Ovary (tissue), 7 donors: ENCODE measurements at regions not wholly inside any gene's neighbourhood (a gene's known extent, or its start where the extent isn't known, plus 50 kb on each side); places are given as distances from the start of the nearest gene placed in this dataset.
A peak's percentile ranks its signal among the peaks of the same experiment; 100 is the strongest.

Experiments used
- DNase-seq, 5 donors: peaks; one replicate each; pipeline ENCODE4 v3.0.0-alpha.2; 2019 to 2020
- H3K27ac ChIP-seq, 2 donors: fragments of 200-600 bp; one replicate each; pipeline versions ENCODE4 v1.5.1 to v1.8.0; 2019 to 2022
- H3K27me3 ChIP-seq: fragments of 200-600 bp; one replicate; pipeline ENCODE4 v1.8.0; 2022
- H3K36me3 ChIP-seq: fragments of 200-600 bp; sonication (generic); one replicate; pipeline ENCODE4 v1.5.1; 2019
- H3K4me1 ChIP-seq: one replicate; pipeline ENCODE4 v1.8.1; 2013; ENCODE audit warnings: mild to moderate bottlenecking, moderate library complexity; ENCODE audit not compliant: insufficient read depth
- H3K4me3 ChIP-seq: fragments of 200-600 bp; sonication (generic); one replicate; pipeline ENCODE4 v1.5.1; 2017
- H3K9me3 ChIP-seq, 2 donors: fragments of 200-600 bp in 1 of 2; sonication (generic) in 1 of 2; one replicate each; pipeline versions ENCODE4 v1.5.1 to v1.8.1; 2013 to 2019; ENCODE audit warnings: mild to moderate bottlenecking in 1 of 2, moderate library complexity in 1 of 2
- EP300 ChIP-seq: sonication (generic); formaldehyde crosslinking; IDR thresholded peaks from one replicate; pipeline ENCODE4 v1.6.1; 2017; ENCODE audit warnings: antibody characterized with exemption
- POLR2A ChIP-seq: fragments of 450-650 bp; IDR thresholded peaks from one replicate; pipeline ENCODE4 v1.6.1; 2017; ENCODE audit warnings: antibody characterized with exemption, mild to moderate bottlenecking, moderate library complexity
- WGBS, 3 donors: extraction: QIAGEN DNeasy Blood & Tissue Kit in 1 of 3; methylation state at CpG; one replicate each; pipeline versions ENCODE4 v1.1.5 to v1.1.7; 2013 to 2017; 5-methylcytosine and 5-hydroxymethylcytosine counted together
- intact Hi-C, 4 donors: fragments of 100-400 bp; cut with DNase I; formaldehyde crosslinking; loops; one replicate each; pipeline versions ENCODE4 v1.11.0 to v1.15.1; 2022 to 2023
- TF ChIP-seq, protein P1 (sequence below), 3 donors: fragments of 450-650 bp in 2 of 3; fragments of 200-600 bp in 1 of 3; IDR thresholded peaks; one replicate each; pipeline versions ENCODE4 v1.5.1 to v1.8.0; 2016 to 2022; ENCODE audit warnings: antibody characterized with exemption in 3 of 3, mild to moderate bottlenecking in 1 of 3
- donor health status: DM: no; HTN: no; CAD: no; lungs with moderate emphysema.
- donor health status: DM: no; HTN: no; CAD: no.
- donor health status: Bipolar disorder and iron deficiency.
- donor health status: DM: no; HTN: no; CAD: no.
- donor health status: DM: yes; HTN: yes; CAD: no.

DNA sequence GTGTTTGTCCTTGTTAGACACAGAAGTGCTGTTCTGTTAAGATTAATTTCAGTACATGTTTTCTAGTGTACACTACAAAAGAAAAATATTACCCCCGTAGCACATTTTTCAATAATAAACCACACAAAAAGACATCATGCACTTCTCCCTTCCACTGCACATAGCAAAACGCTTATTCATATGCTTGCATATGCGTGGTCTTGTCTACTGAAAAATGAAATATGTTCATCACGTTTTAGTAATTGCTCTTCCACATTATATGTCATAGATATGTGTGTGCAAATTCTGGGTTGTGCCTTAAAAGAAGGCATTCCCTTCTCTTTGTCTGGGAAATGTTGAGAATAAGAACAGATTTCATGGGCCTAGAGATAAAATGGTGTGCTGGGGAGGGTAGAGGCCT, 353.9 kb downstream of the NSUN3 start:
- TF ChIP-seq EP300 (no peak), POLR2A (no peak)
- TF ChIP-seq, protein P1, sequence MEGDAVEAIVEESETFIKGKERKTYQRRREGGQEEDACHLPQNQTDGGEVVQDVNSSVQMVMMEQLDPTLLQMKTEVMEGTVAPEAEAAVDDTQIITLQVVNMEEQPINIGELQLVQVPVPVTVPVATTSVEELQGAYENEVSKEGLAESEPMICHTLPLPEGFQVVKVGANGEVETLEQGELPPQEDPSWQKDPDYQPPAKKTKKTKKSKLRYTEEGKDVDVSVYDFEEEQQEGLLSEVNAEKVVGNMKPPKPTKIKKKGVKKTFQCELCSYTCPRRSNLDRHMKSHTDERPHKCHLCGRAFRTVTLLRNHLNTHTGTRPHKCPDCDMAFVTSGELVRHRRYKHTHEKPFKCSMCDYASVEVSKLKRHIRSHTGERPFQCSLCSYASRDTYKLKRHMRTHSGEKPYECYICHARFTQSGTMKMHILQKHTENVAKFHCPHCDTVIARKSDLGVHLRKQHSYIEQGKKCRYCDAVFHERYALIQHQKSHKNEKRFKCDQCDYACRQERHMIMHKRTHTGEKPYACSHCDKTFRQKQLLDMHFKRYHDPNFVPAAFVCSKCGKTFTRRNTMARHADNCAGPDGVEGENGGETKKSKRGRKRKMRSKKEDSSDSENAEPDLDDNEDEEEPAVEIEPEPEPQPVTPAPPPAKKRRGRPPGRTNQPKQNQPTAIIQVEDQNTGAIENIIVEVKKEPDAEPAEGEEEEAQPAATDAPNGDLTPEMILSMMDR (IDR thresholded peaks at IDR 0.05) = no peak
- intact Hi-C loops = no loop called here
- Histone ChIP-seq H3K27me3 (no peaks in the 10 kb centered on the region), H3K27ac (no peak overlapping the region), H3K4me1 (no peaks in the 10 kb centered on the region), H3K9me3 (no peaks in the 10 kb centered on the region), H3K36me3 (no peaks in the 10 kb centered on the region), H3K4me3 (no peak overlapping the region)
- WGBS, 3 donors = 64 to 81% (median 76%) methylated on average over 4 of the region's 4 CpGs
- DNase-seq = no peak

DNA sequence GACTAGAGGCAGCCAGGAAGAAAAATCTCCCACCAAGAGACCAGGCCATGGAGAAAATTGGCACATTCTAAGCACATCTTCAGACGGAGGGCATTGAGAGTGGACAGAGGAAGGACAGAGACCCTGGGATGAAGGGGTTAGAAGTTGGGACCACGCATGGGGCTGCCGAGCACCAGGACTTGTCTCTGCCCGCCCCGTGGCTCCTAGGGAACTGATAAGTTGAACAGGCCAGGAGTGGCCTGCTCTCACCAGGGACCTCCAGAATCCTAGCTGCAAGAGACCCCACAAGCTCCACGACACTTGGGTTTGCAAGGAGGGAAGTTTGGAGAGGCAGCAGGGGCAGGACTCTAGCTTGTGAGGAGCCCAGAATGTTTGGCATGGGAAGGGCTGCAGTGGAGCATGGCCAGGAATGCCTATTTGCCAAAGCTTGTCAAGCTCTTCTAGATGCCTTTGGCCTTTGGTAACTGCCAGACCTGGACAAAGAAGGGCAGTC, 355.1 kb downstream of the NSUN3 start:
- Histone ChIP-seq H3K27ac (no peak overlapping the region), H3K9me3 (no peaks in the 10 kb centered on the region), H3K4me3 (no peak overlapping the region), H3K4me1 (no peaks in the 10 kb centered on the region), H3K36me3 (no peaks in the 10 kb centered on the region), H3K27me3 (no peaks in the 10 kb centered on the region)
- DNase-seq = peak in 1 of 5 donors; percentile 10
- intact Hi-C loops = no loop called here
- WGBS, 3 donors = 90% methylated on average over 6 of the region's 6 CpGs
- TF ChIP-seq, protein P1 (IDR thresholded peaks at IDR 0.05) = no peak
- TF ChIP-seq EP300 = no peak
- no peak for TF ChIP-seq POLR2A

DNA sequence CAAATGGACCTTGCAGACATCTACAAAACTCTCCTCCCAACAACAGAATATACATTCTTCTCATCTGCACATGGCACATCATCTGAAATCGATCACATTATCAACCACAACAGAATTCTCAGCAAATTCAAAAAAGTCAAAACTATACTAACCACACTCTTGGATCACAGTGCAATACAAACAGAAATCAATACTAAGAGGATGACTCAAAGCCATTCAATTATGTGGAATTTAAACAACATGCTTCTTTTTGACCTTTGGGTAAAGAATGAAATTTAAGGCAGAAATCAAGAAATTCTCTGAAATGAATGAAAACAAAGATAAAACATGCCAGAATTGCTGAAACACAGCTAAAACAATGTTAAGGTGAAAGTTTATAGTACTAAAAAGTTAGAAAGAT, 358.1 kb downstream of the NSUN3 start:
- 74 to 95% (median 87%) methylated on average over 1 of the region's 1 CpG for WGBS, 3 donors
- no peaks in the 10 kb centered on the region for H3K9me3 ChIP-seq
- H3K27ac ChIP-seq = no peak overlapping the region
- no peak overlapping the region for H3K4me3 ChIP-seq
- intact Hi-C loops = no loop called here
- H3K27me3 ChIP-seq = no peaks in the 10 kb centered on the region
- DNase-seq = no peak
- TF ChIP-seq, protein P1 (IDR thresholded peaks at IDR 0.05) = no peak
- TF ChIP-seq POLR2A (no peak), EP300 (no peak)
- no peaks in the 10 kb centered on the region for H3K4me1 ChIP-seq
- H3K36me3 ChIP-seq = no peaks in the 10 kb centered on the region

DNA sequence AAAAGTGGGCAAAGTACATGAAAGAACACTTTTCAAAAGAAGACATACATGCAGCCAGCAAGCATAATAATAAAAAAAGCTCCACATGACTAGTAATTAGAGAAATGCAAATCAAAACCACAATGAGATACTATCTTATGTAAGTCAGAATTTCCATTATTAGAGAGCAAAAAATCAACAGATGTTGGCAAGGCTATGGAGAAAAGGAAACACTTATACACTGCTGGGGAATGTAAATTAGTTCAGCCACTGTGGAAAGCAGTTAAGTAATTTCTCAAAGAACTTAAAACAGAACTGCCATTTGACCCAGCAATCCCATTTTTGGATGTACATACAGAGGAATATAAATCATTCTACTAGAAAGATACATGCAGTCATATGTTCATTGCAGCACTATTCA, 360.7 kb downstream of the NSUN3 start:
- Histone ChIP-seq H3K9me3 (no peaks in the 10 kb centered on the region), H3K36me3 (no peaks in the 10 kb centered on the region), H3K4me1 (no peaks in the 10 kb centered on the region), H3K27ac (no peak overlapping the region), H3K4me3 (no peak overlapping the region), H3K27me3 (no peaks in the 10 kb centered on the region)
- intact Hi-C loops = no loop called here
- TF ChIP-seq EP300 (no peak), POLR2A (no peak)
- TF ChIP-seq, protein P1 (IDR thresholded peaks at IDR 0.05) = no peak
- DNase-seq = no peak

DNA sequence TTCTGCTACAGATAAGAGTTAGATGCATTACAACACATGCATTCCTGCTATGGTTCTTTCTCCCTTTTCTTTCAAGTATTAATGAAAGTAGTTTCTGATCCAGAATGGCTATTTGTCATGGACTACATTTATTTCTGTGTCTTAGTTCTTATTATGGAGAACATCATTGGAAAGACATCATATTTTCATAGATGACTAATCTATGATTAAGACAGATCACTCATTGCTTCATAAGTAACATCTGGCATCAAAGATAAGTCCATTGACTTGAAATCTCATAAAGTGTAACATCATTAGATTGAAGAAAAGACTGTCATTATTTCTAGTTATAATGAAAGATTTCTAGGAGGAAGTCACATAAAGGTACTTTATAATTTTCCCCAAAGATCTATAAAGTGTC, 366.7 kb downstream of the NSUN3 start:
- Histone ChIP-seq H3K27ac (no peak overlapping the region), H3K4me3 (no peak overlapping the region), H3K9me3 (no peaks in the 10 kb centered on the region), H3K4me1 (no peaks in the 10 kb centered on the region), H3K36me3 (no peaks in the 10 kb centered on the region), H3K27me3 (no peaks in the 10 kb centered on the region)
- intact Hi-C loops = no loop called here
- no peak for DNase-seq
- TF ChIP-seq POLR2A (no peak), EP300 (no peak)
- TF ChIP-seq, protein P1 (IDR thresholded peaks at IDR 0.05) = no peak
